AG09309 (cell line): ENCODE measurements at regions not wholly inside any gene's neighbourhood (a gene's known extent, or its start where the extent isn't known, plus 50 kb on each side); places are given as distances from the start of the nearest gene placed in this dataset.

ENCODE experiments used
- DNase-seq: peaks from one replicate; pipeline ENCODE4 v3.0.0-alpha.2; 2010; ENCODE audit warnings: low read depth
- H3K4me3 ChIP-seq: 2 replicates; pipeline ENCODE4 v1.5.1; 2011; ENCODE audit warnings: mild to moderate bottlenecking, low read depth, low read length, moderate library complexity; ENCODE audit not compliant: control insufficient read depth
- CTCF ChIP-seq: IDR thresholded peaks from 2 replicates; pipeline ENCODE4 v1.5.1; 2011; ENCODE audit warnings: mild to moderate bottlenecking, low read depth, low read length, inconsistent platforms; ENCODE audit not compliant: insufficient read depth, control insufficient read depth; ENCODE audit errors: missing control alignments

- TF ChIP-seq CTCF, result no peak
- no peak overlapping the region for H3K4me3 ChIP-seq
- no peak for DNase-seq
These were observed 418.0 kb upstream of the ID2 start for GRCh38 chr2:8263901-8264300.

DNA sequence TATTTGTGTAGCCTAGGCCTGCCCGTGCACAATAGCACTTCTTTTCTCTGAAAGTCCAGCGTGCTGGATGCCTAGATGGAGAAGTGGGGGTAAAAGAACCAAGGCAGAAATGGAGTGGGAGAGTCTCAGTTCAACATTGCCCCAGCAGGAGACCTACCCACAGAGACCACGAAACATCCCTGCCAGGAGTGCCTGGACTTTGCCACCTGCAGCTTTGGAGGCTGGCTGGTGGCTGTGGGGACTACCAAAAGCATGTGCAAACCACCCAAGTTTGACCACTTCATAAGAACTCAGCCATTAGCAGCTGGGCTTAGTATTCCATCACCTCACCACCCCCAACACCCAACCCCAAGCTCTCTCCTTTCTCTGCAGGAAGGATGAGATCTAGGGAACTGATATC is 416.9 kb upstream of the ID2 start:
- no peak for DNase-seq
- no peak for TF ChIP-seq CTCF
- no peak overlapping the region for H3K4me3 ChIP-seq

DNA sequence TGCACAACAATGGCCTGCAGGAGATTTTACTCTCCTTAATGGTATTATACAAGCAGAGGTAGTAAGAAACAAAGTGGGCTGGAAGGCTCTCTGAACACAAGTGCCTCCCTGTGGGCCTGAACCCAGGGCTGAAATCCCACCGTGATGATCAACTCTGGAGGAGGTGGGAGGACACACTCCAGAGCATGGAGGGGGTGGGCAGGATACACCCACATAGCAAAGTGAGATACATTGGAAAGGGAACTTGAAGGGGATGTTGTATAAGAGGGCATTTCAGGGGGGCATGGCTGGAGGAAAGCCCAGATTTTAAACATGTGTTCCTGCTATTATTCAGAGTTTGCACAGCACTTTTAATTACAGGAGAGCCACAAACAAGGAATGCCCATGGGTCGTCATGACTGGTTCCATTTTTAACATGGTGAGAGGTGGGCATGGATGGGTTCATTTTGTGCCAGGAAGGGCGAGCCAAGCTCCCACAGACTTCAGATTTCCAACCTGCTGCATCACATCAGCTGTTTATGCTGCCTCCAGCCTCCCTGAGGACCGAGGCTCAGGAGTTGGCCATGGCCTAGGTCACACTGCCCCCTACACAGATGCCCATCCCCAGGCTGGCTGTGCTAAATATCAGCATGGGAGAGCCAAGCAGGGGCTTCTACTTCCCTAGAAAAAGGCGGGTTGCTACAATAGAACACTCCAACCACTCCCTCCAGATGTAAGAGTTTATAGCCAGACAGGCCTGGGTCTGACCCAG is 416.2 kb upstream of the ID2 start:
- TF ChIP-seq CTCF, result no peak
- DNase-seq, result no peak
- no peak overlapping the region for H3K4me3 ChIP-seq

GRCh38 chr2:8266563-8266962 is 415.3 kb upstream of the ID2 start:
- no peak overlapping the region for H3K4me3 ChIP-seq
- no peak for TF ChIP-seq CTCF
- no peak for DNase-seq

DNA sequence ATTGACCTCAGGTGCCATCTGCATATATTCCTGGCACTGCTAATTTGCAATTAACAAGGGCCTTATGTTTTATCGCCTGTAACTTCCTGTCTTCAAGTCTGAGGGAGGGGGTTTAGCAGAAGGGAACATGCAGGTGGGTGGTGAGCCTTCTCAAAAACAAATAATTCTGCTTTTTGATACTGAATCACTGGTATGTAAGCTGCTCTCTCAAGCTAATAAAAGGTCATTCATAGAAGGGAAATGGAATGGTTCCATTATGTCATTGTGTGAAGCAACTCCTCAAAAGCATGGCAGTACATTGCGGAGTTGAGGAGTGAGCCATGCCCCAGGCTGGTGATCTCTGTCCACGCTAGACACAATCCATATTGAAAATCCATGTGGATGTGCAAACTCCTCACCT is 414.8 kb upstream of the ID2 start:
- no peak overlapping the region for H3K4me3 ChIP-seq
- DNase-seq, result no peak
- TF ChIP-seq CTCF, result no peak

DNA sequence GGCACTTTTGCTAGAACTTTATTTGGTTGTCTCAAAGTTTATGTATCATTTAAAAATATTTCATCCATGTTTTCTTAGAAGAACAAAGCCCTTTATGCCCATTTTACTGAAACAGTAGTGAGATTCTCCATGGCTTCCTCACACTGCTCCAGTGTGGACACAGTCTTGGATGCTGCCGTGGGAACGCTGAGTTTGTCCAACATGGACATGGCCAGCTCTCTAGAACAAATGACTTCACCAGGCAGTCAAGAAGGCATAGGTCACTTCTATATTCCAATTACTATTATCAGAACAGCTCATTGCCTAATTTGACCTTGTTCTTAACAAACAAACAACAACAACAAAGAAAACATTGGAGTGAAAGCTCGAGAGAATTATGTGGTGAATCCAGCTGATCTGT is 414.1 kb upstream of the ID2 start:
- no peak overlapping the region for H3K4me3 ChIP-seq
- DNase-seq, result no peak
- TF ChIP-seq CTCF, result no peak
